HPDE6-E6E7 (cell line): ENCODE measurements at regions not wholly inside any gene's neighbourhood (a gene's known extent, or its start where the extent isn't known, plus 50 kb on each side); places are given as distances from the start of the nearest gene placed in this dataset.

Experiments used
- DNase-seq: peaks from one replicate; pipeline ENCODE4 v3.0.0; 2011; ENCODE audit warnings: missing footprints; ENCODE audit errors: extremely low spot score

- no peak for DNase-seq
These were observed 62.8 kb downstream of the FAM9B start for GRCh38 chrX:8971116-8971515.

DNA sequence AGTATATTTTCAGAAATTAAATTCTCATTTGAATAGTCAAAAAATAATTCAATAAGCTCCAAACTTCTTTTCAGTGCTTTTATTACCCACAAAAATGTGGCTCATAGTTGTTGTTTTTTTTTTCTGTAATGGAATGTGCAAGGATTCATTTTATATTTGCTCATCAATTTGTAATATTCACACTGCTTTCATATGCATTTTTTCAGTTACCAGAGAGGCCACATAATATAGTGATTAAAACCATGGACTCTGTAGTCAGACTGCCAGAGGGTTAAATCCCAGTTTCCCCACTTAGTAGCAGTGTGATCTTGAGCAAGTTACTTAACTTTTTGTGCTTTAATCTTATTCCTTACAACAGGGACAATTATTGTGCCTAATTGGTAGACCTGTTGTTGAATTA is 64.5 kb downstream of the FAM9B start:
- DNase-seq, result no peak

DNA sequence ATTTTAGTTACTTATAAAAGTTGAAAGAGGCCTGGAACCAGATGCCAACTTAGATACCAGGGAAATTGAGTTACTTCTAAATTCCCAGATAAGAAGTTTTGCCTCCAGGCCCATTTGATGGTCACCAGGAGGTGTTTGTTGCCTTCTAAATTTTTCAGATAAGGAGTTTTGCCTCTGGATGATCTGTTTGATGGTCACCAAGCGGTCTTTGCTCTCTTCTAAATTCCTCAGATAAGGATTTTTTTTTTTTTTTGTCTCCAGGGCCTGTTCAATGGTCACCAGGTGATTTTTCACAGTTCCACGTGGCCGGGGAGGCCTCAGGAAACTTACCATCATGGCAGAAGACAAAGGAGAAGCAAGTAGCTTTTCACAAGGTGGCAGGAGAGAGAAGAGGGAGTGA is 66.5 kb downstream of the FAM9B start:
- no peak for DNase-seq

- no peak for DNase-seq
These were observed 72.9 kb downstream of the FAM9B start for GRCh38 chrX:8960957-8961468.

- DNase-seq, result no peak
These were observed 78.4 kb downstream of the FAM9B start for GRCh38 chrX:8955511-8955910.

GRCh38 chrX:8946563-8946962 is 87.4 kb downstream of the FAM9B start:
- no peak for DNase-seq

DNA sequence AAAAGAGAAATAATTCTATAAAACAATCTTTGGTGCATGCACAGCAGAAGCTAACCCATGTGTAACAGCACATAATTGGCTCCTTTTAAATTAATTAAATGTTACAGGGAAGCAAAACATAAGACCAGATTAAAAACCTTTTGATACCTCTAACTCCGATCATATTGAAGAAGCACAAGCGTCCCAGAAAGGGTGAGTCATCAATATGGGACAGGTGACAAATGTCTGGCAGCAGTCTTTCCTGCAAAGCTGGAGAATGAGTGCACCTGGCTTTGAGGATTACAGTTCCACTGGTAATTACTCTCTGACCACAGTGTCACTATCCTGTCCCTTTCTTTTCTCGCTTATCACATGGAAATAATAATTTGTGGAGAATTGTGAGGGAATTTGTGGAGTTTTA is 94.6 kb downstream of the FAM9B start:
- DNase-seq, result no peak

- no peak for DNase-seq
These were observed 106.2 kb downstream of the FAM9B start for GRCh38 chrX:8927701-8928100.

- DNase-seq, result no peak
These were observed 106.8 kb downstream of the FAM9B start for GRCh38 chrX:8927066-8927635.

DNA sequence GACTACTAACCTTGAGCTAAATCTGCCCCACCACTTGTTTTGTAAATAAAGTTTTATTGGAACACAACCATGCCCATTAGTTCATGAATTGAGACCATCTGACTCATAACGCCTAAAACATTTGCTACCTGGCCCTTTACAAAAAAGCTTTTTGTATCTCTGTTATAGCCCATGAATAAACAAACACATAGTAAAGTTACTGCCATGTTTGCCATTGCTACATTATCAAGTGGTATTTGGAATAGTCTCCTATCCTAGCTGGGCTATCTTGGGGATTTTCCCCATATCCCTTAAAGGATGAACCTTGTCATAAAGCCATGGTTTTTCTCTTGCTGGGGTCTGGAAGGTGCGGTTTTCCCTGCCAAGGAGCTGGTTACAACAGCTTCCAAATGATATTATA is 112.3 kb downstream of the FAM9B start:
- no peak for DNase-seq

GRCh38 chrX:8919801-8920200 is 114.1 kb downstream of the FAM9B start:
- DNase-seq, result no peak

DNA sequence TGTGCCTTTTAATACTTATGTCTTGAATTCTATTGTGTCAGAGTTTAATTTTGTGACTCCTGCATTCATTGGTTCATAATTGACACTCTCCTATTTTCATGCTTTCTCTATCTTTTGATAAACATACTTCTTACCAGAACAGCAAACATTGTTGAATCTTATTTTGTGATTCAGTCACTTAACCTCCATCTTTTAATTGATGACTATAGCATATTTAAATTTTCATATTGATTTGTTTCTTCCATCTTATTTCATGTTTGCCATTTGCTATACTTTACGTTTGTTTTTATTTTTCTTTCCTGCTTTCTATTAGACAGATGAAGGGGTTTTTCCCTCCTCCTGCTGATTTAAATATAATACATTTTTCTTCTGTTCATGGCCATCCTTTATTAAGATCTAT is 115.5 kb upstream of the FAM9A start:
- DNase-seq, result no peak

DNA sequence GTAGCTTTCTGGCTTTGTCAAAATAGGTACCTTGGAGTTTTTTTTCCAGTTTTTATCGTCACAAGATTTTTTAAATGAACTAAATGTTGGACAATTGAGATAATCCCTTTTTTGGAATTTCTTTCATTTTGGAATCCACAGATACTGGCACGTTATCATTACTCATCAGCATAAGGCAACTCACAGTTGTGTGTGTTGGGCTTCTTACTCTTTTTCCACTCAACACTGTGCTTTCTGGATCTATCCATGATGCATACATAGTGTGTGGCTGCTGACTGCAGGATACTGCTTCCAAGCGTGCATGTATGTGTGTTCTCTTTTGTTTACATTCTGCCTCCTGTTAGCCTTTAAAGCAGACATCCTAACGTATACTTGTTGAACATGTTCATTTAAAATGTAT is 113.5 kb upstream of the FAM9A start:
- no peak for DNase-seq

- no peak for DNase-seq
These were observed 112.6 kb upstream of the FAM9A start for GRCh38 chrX:8913655-8914409.

DNA sequence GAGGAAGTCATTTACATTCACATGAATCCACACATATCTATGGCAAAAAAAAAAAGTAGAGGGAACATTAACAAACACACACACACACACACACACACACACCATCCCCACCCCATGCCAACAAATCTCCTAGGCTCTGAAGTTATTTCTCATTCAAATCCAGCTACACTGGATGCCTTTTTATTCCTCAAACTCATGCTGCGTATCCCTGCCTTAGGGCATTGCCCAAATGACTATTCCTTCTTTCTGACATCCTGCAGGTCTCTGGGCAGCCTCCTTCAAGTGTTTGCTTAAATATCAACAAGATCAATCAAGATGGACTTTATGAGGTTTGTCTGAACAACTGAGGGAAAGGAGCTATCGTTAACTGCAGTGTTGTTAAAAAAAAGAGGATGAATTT is 106.5 kb upstream of the FAM9A start:
- no peak for DNase-seq

- DNase-seq, result no peak
These were observed 105.2 kb upstream of the FAM9A start for GRCh38 chrX:8906299-8906938.

DNA sequence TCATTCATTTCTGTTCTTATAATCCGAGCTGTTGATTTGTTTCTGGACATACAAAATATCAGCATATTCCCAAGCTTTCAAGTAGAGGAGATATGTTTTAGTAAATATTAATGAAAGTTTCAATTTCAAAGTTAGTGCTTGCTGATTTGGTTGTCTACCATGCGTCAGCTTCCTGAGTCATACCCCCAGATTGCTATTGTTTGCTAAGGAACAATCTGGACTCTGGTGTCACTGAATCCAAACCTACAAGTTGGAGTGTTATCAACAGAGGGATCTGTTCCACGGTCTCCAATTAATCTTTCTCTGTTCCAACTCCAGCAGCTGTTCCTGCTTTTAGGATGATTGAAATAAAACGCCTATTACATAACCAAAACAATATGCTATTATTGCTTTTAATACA is 96.1 kb upstream of the FAM9A start:
- no peak for DNase-seq

GRCh38 chrX:8890794-8891193 is 89.6 kb upstream of the FAM9A start:
- no peak for DNase-seq

DNA sequence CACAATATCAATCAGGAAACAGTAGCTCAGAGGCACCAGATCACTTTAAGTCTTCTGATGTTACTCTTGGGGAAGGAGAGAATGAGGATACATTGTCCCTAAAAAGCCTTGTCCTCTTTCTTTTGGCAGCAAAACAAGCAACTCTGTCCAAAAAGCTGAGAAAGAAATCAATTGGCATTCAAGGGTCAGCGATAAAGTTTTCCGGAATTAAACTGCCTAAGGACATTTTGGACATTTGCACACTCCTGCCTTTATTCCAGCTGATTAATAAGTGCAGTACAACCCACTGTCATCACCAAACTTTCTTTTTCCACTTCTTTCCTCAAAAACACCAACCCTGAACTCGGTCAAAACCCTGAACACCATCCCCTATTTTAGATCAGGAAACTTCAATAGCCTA is 85.8 kb upstream of the FAM9A start:
- no peak for DNase-seq

GRCh38 chrX:8879750-8880149 is 78.6 kb upstream of the FAM9A start:
- DNase-seq, result peak; percentile 10

GRCh38 chrX:8873956-8874355 is 72.8 kb upstream of the FAM9A start:
- no peak for DNase-seq

GRCh38 chrX:8873102-8873501 is 71.9 kb upstream of the FAM9A start:
- DNase-seq, result no peak

GRCh38 chrX:8870411-8870810 is 69.2 kb upstream of the FAM9A start:
- DNase-seq, result no peak
